Panc1 (cell line): ENCODE measurements at regions not wholly inside any gene's neighbourhood (a gene's known extent, or its start where the extent isn't known, plus 50 kb on each side); places are given as distances from the start of the nearest gene placed in this dataset.

Experiments used
- ATAC-seq: fragments of 200-7000 bp; cut with Tn5 transposase; 2 replicates; pipeline ENCODE4 v1.9.1; 2020; ENCODE audit warnings: mild to moderate bottlenecking, moderate library complexity
- BruUV-seq: library from RNA; stranded (reverse); fragments of 400-500 nt; replicated peaks from 2 replicates; lab custom pipeline; 2021; lab: Mats Ljungman, UMichigan
- CTCF ChIA-PET: fragments of 300-600 bp; sonication (Branson Sonifier 250); formaldehyde crosslinking; loops from one replicate; lab custom pipeline; 2022; ENCODE audit warnings: antibody characterized with exemption; lab: Charles Lee
- POLR2A ChIA-PET: fragments of 300-600 bp; sonication (Branson Sonifier 250); formaldehyde crosslinking; loops from one replicate; lab custom pipeline; 2022; ENCODE audit warnings: antibody characterized with exemption; lab: Charles Lee
- DNase-seq: peaks from one replicate; pipeline ENCODE4 v3.0.0-alpha.2; 2010; ENCODE audit warnings: low read depth, low spot score
- H3K27ac ChIP-seq: 2 replicates; pipeline ENCODE4 v1.5.1; 2011; ENCODE audit warnings: mild to moderate bottlenecking, low read length, inconsistent platforms
- H3K27me3 ChIP-seq: fragments of 200-500 bp; sonication (Bioruptor generic); 2 replicates; pipeline ENCODE4 v1.6.0; 2014; ENCODE audit warnings: low read length, inconsistent platforms; ENCODE audit not compliant: control insufficient read depth, insufficient read depth
- H3K36me3 ChIP-seq: fragments of 200-500 bp; sonication (Bioruptor generic); 2 replicates; pipeline ENCODE4 v1.5.1; 2014; ENCODE audit warnings: inconsistent platforms, mild to moderate bottlenecking, low read length, moderate library complexity; ENCODE audit not compliant: control insufficient read depth, insufficient read depth
- H3K4me1 ChIP-seq: 2 replicates; pipeline ENCODE4 v1.5.1; 2011; ENCODE audit warnings: inconsistent platforms, mild to moderate bottlenecking, low read length, moderate library complexity; ENCODE audit not compliant: control insufficient read depth, insufficient read depth
- H3K4me3 ChIP-seq, 2 experiments: 2 replicates each; pipeline ENCODE4 v1.5.1; 2011 to 2012; ENCODE audit warnings: low read depth in 2 of 2, low read length in 2 of 2, mild to moderate bottlenecking in 2 of 2, inconsistent platforms in 1 of 2, moderate library complexity in 1 of 2
- H3K9me3 ChIP-seq: fragments of 200-500 bp; sonication (Bioruptor generic); 2 replicates; pipeline ENCODE4 v1.5.1; 2014; ENCODE audit warnings: low read depth, mild to moderate bottlenecking, inconsistent platforms, low read length, moderate library complexity; ENCODE audit not compliant: control insufficient read depth, insufficient read depth
- CTCF ChIP-seq: fragments of 450-650 bp; IDR thresholded peaks from 2 replicates; pipeline ENCODE4 v1.5.1; 2017; ENCODE audit warnings: mild to moderate bottlenecking
- POLR2AphosphoS5 ChIP-seq: IDR thresholded peaks from 2 replicates; pipeline ENCODE4 v1.6.1; 2012; ENCODE audit warnings: mild to moderate bottlenecking, low read depth, low read length, moderate library complexity
- REST ChIP-seq, 2 experiments: IDR thresholded peaks; 2 replicates each; pipeline ENCODE4 v1.6.1; 2011 to 2012; ENCODE audit warnings: low read depth in 2 of 2, control low read depth in 1 of 2, low read length in 1 of 2, mild to moderate bottlenecking in 1 of 2, moderate library complexity in 1 of 2; ENCODE audit not compliant: insufficient read depth in 1 of 2
- SIN3A ChIP-seq: IDR thresholded peaks from 2 replicates; pipeline ENCODE4 v1.6.1; 2012; ENCODE audit warnings: low read depth, mild to moderate bottlenecking, low read length, moderate library complexity, borderline replicate concordance; ENCODE audit not compliant: insufficient read depth
- TCF7L2 ChIP-seq: IDR thresholded peaks from 2 replicates; pipeline ENCODE4 v1.6.1; 2011; ENCODE audit warnings: mild to moderate bottlenecking, low read depth, low read length, inconsistent platforms
- in situ Hi-C: cut with HindIII; loops from 2 replicates; pipeline ENCODE4 v1.10.0; 2016; ENCODE audit warnings: low sequenced_read_pairs, low pct_unique_long_range_greater_than_20kb
- intact Hi-C: fragments of 100-400 bp; cut with micrococcal nuclease; formaldehyde crosslinking; loops from one replicate; pipeline ENCODE4 v1.10.0; 2022; ENCODE audit not compliant: unreplicated experiment

GRCh38 chr21:16606271-16606670 lies 876.5 kb downstream of the USP25 start:
- H3K9me3 ChIP-seq: no peaks in the 10 kb centered on the region
- in situ Hi-C loops: no loop called here
- ChIA-PET POLR2A (no interaction called here), CTCF (no interaction called here)
- DNase-seq (no peak), ATAC-seq (no peak)
- no peaks in the 10 kb centered on the region for H3K27me3 ChIP-seq
- H3K4me3 ChIP-seq: no peak overlapping the region
- TF ChIP-seq REST (IDR thresholded peaks at IDR 0.05; ENCODE audit: insufficient read depth in 1 of 2, low read depth in 2 of 2, low read length in 1 of 2) (no peak), CTCF (no peak), POLR2AphosphoS5 (no peak), TCF7L2 (no peak), SIN3A (no peak)
- no peaks in the 10 kb centered on the region for H3K36me3 ChIP-seq
- BruUV-seq: no TSS peak
- no peaks in the 10 kb centered on the region for H3K4me1 ChIP-seq
- H3K27ac ChIP-seq: no peak overlapping the region
- intact Hi-C loops: no loop called here

GRCh38 chr21:16608209-16608830 lies 878.5 kb downstream of the USP25 start:
- ChIA-PET CTCF (no interaction called here), POLR2A (no interaction called here)
- intact Hi-C loops: no loop called here
- no TSS peak for BruUV-seq
- H3K4me3 ChIP-seq: no peak overlapping the region
- no peak overlapping the region for H3K27ac ChIP-seq
- H3K4me1 ChIP-seq: no peaks in the 10 kb centered on the region
- in situ Hi-C loops: no loop called here
- TF ChIP-seq CTCF (no peak), POLR2AphosphoS5 (no peak)
- no peaks in the 10 kb centered on the region for H3K36me3 ChIP-seq
- H3K9me3 ChIP-seq: no peaks in the 10 kb centered on the region
- no peaks in the 10 kb centered on the region for H3K27me3 ChIP-seq
- DNase-seq: no peak
- ATAC-seq: no peak
